Astrocyte (in vitro differentiated cells and primary cell): ENCODE measurements at regions not wholly inside any gene's neighbourhood (a gene's known extent, or its start where the extent isn't known, plus 50 kb on each side); places are given as distances from the start of the nearest gene placed in this dataset.
A peak's percentile ranks its signal among the peaks of the same experiment; 100 is the strongest.

ENCODE experiments used
- DNase-seq: peaks from one replicate; pipeline ENCODE4 v3.0.0-alpha.2; 2010; ENCODE audit warnings: low read depth
- FAIRE-seq: peaks from 2 replicates; lab custom pipeline; 2011; peaks lifted over from hg19 to GRCh38; lab: Jason Lieb, UNC
- H2AFZ ChIP-seq: 2 replicates; pipeline ENCODE4 v1.6.0; 2012; ENCODE audit warnings: low read depth, low read length, inconsistent platforms
- H3K27ac ChIP-seq: 2 replicates; pipeline ENCODE4 v1.5.1; 2011; ENCODE audit warnings: low read depth, low read length, inconsistent platforms
- H3K27me3 ChIP-seq: 2 replicates; pipeline ENCODE4 v1.6.0; 2011; ENCODE audit warnings: low read length, inconsistent platforms; ENCODE audit not compliant: insufficient read depth
- H3K36me3 ChIP-seq: 2 replicates; pipeline ENCODE4 v1.5.1; 2011; ENCODE audit warnings: low read length, inconsistent platforms; ENCODE audit not compliant: insufficient read depth
- H3K4me1 ChIP-seq: 2 replicates; pipeline ENCODE4 v1.5.1; 2011; ENCODE audit warnings: low read length, inconsistent platforms; ENCODE audit not compliant: insufficient read depth
- H3K4me2 ChIP-seq: 2 replicates; pipeline ENCODE4 v1.6.0; 2012; ENCODE audit warnings: low read length, inconsistent platforms
- H3K4me3 ChIP-seq: 2 replicates; pipeline ENCODE4 v1.5.1; 2011; ENCODE audit warnings: low read depth, mild to moderate bottlenecking, low read length, inconsistent platforms; ENCODE audit not compliant: insufficient read depth
- H3K79me2 ChIP-seq: 2 replicates; pipeline ENCODE4 v1.6.0; 2012; ENCODE audit warnings: mild to moderate bottlenecking, low read length, inconsistent platforms; ENCODE audit not compliant: insufficient read depth
- H3K9ac ChIP-seq: 2 replicates; pipeline ENCODE4 v1.6.0; 2012; ENCODE audit warnings: mild to moderate bottlenecking, low read length, inconsistent platforms
- H3K9me3 ChIP-seq: 2 replicates; pipeline ENCODE4 v1.5.1; 2012; ENCODE audit warnings: low read depth, mild to moderate bottlenecking, low read length, inconsistent platforms; ENCODE audit not compliant: insufficient read depth
- H4K20me1 ChIP-seq: 2 replicates; pipeline ENCODE4 v1.6.0; 2012; ENCODE audit warnings: low read length, inconsistent platforms; ENCODE audit not compliant: insufficient read depth
- H3K27ac Mint-ChIP-seq: one replicate; pipeline ENCODE4 v1.8.0; 2021; ENCODE audit warnings: mild to moderate bottlenecking, mixed read lengths; ENCODE audit not compliant: unreplicated experiment
- H3K27me3 Mint-ChIP-seq: one replicate; pipeline ENCODE4 v1.8.0; 2021; ENCODE audit warnings: low read depth, mixed read lengths; ENCODE audit not compliant: unreplicated experiment
- H3K36me3 Mint-ChIP-seq: one replicate; pipeline ENCODE4 v1.8.0; 2021; ENCODE audit warnings: low read depth, mixed read lengths; ENCODE audit not compliant: unreplicated experiment
- H3K4me1 Mint-ChIP-seq: one replicate; pipeline ENCODE4 v1.8.0; 2021; ENCODE audit warnings: low read depth, mixed read lengths; ENCODE audit not compliant: unreplicated experiment
- H3K4me3 Mint-ChIP-seq: one replicate; pipeline ENCODE4 v1.8.0; 2021; ENCODE audit warnings: mild to moderate bottlenecking, moderate library complexity, mixed read lengths; ENCODE audit not compliant: unreplicated experiment
- H3K9me3 Mint-ChIP-seq: one replicate; pipeline ENCODE4 v1.8.0; 2021; ENCODE audit warnings: mild to moderate bottlenecking, mixed read lengths; ENCODE audit not compliant: unreplicated experiment
- EZH2 ChIP-seq: IDR thresholded peaks from 2 replicates; pipeline ENCODE4 v1.6.1; 2012; ENCODE audit warnings: mild to moderate bottlenecking, low read length, inconsistent platforms; ENCODE audit not compliant: insufficient read depth
- TF ChIP-seq, protein P1 (sequence below): IDR thresholded peaks from 2 replicates; pipeline ENCODE4 v1.5.1; 2011; ENCODE audit warnings: low read depth, mild to moderate bottlenecking, inconsistent platforms, low read length, moderate library complexity; ENCODE audit not compliant: insufficient read depth

DNA sequence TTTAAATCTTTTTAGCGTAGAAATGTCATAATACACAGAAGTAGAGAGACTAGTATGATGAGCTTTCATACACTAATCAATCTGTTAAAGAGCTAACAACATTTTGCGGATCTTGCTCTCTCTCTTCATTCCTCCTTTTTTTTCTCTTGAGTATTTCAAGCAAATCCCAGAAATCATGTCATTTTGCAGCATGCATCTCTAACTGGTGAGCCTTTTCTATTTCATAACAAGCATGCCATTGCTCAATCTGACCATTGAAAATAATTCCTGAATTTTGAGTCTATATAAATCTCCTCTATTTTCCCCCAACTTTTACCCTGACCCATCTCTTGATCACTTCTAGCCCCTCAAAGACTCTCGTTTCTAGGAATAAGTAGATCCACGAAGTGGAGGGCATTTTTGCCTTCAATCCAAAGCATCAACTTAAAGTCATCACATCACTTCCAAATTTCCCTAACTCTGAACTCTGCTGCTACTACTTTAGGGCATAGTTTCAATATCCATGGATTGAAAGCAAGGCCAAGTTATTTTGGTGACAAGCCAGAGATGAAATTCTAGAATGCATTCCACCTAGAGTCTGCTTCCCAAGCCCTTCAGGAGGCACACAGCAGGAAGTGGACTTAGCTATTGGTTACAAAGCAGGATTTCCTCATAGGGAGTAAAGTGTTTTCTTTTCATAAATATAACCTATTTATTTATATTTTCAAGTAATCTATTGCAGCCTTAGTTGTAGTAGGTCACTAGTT lies 253.5 kb upstream of the ZPLD1 start:
- Mint-ChIP-seq H3K36me3 (no peaks in the 10 kb centered on the region), H3K4me1 (peaks cover 9% of the 10 kb centered on the region), H3K4me3 (no peak overlapping the region), H3K9me3 (no peaks in the 10 kb centered on the region), H3K27me3 (no peaks in the 10 kb centered on the region), H3K27ac (no peak overlapping the region)
- FAIRE-seq, result peak; percentile 87
- peak overlapping the region; percentile 67 for H3K9ac ChIP-seq
- no peak for TF ChIP-seq EZH2
- TF ChIP-seq, protein P1, sequence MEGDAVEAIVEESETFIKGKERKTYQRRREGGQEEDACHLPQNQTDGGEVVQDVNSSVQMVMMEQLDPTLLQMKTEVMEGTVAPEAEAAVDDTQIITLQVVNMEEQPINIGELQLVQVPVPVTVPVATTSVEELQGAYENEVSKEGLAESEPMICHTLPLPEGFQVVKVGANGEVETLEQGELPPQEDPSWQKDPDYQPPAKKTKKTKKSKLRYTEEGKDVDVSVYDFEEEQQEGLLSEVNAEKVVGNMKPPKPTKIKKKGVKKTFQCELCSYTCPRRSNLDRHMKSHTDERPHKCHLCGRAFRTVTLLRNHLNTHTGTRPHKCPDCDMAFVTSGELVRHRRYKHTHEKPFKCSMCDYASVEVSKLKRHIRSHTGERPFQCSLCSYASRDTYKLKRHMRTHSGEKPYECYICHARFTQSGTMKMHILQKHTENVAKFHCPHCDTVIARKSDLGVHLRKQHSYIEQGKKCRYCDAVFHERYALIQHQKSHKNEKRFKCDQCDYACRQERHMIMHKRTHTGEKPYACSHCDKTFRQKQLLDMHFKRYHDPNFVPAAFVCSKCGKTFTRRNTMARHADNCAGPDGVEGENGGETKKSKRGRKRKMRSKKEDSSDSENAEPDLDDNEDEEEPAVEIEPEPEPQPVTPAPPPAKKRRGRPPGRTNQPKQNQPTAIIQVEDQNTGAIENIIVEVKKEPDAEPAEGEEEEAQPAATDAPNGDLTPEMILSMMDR, result no peak
- no peaks in the 10 kb centered on the region for H3K9me3 ChIP-seq
- no peak overlapping the region for H3K4me3 ChIP-seq
- H3K27ac ChIP-seq, result peak overlapping the region; percentile 87
- H3K36me3 ChIP-seq, result no peaks in the 10 kb centered on the region
- H4K20me1 ChIP-seq, result no peaks in the 10 kb centered on the region
- peaks cover 37% of the 10 kb centered on the region for H3K4me1 ChIP-seq
- H3K4me2 ChIP-seq, result peak overlapping the region; percentile 19
- DNase-seq, result peak; percentile 85
- no peak overlapping the region for H2AFZ ChIP-seq
- no peaks in the 10 kb centered on the region for H3K27me3 ChIP-seq
- H3K79me2 ChIP-seq, result no peaks in the 10 kb centered on the region

DNA sequence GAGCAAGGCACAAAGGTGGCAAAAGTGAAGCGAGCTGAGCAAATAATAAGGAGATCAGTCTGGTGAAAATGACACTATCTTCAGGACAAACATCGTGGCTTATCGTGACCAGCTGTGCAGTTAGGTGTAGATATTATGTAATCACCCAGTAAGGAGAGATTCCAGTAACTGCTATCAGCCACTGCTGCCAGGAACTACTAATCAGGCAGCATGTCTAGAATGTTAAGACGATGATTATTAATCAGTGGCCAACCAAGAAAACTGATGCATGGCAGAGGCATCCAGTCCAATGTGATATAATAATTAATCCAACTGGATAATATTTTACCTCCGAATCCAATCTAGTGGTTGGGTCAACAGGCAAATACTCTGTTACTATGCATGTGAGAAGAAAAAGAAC lies 252.7 kb upstream of the ZPLD1 start:
- Histone ChIP-seq H3K27ac (peak overlapping the region; percentile 87), H3K9me3 (no peaks in the 10 kb centered on the region), H3K27me3 (no peaks in the 10 kb centered on the region), H3K4me3 (no peak overlapping the region), H3K36me3 (no peaks in the 10 kb centered on the region), H3K79me2 (no peaks in the 10 kb centered on the region), H2AFZ (peak overlapping the region; percentile 14), H3K9ac (peak overlapping the region; percentile 54), H4K20me1 (no peaks in the 10 kb centered on the region), H3K4me2 (peak overlapping the region; percentile 14), H3K4me1 (peaks cover 37% of the 10 kb centered on the region)
- FAIRE-seq, result no peak
- peak; percentile 94 for DNase-seq
- peaks cover under 1% of the 10 kb centered on the region for H3K9me3 Mint-ChIP-seq
- peaks cover 9% of the 10 kb centered on the region for H3K4me1 Mint-ChIP-seq
- H3K36me3 Mint-ChIP-seq, result no peaks in the 10 kb centered on the region
- H3K4me3 Mint-ChIP-seq, result no peak overlapping the region
- TF ChIP-seq EZH2, result no peak
- TF ChIP-seq, protein P1, result no peak
- H3K27me3 Mint-ChIP-seq, result no peaks in the 10 kb centered on the region
- H3K27ac Mint-ChIP-seq, result no peak overlapping the region

DNA sequence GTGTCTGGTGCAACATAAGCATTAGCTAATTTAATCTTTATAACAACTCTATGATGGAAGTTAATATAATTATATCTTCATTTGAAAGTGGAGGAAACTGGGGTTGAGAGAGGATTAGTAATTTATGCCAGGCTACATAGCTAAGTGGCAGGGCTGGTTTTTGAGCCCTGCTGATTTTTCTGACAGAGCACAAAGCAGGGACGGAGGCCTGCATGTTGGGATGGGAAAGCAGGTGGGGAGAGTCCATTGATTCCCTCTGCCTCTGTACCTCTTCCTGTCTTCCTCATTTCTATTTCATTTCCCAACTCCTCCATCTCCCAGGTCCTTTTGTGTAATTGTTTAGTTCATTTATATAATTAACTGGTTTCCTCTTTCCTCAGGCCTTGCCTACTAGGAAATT lies 251.6 kb upstream of the ZPLD1 start:
- Mint-ChIP-seq H3K4me1 (peaks cover 9% of the 10 kb centered on the region), H3K36me3 (no peaks in the 10 kb centered on the region), H3K27me3 (no peaks in the 10 kb centered on the region), H3K9me3 (peaks cover 1% of the 10 kb centered on the region), H3K4me3 (no peak overlapping the region), H3K27ac (no peak overlapping the region)
- DNase-seq (no peak), FAIRE-seq (no peak)
- no peak overlapping the region for H3K4me2 ChIP-seq
- TF ChIP-seq, protein P1, result no peak
- TF ChIP-seq EZH2, result no peak
- H4K20me1 ChIP-seq, result no peaks in the 10 kb centered on the region
- H3K27me3 ChIP-seq, result no peaks in the 10 kb centered on the region
- H3K4me1 ChIP-seq, result peaks cover 37% of the 10 kb centered on the region
- H3K79me2 ChIP-seq, result no peaks in the 10 kb centered on the region
- no peaks in the 10 kb centered on the region for H3K36me3 ChIP-seq
- H3K9ac ChIP-seq, result no peak overlapping the region
- H3K9me3 ChIP-seq, result no peaks in the 10 kb centered on the region
- no peak overlapping the region for H3K27ac ChIP-seq
- no peak overlapping the region for H3K4me3 ChIP-seq
- H2AFZ ChIP-seq, result no peak overlapping the region
